GM12892 (cell line): ENCODE measurements at regions not wholly inside any gene's neighbourhood (a gene's known extent, or its start where the extent isn't known, plus 50 kb on each side); places are given as distances from the start of the nearest gene placed in this dataset.

Experiments used
- POLR2A ChIP-seq: IDR thresholded peaks from 2 replicates; pipeline ENCODE4 v1.6.1; 2011; ENCODE audit warnings: low read depth, low read length, control low read depth
- POLR2AphosphoS5 ChIP-seq: IDR thresholded peaks from 2 replicates; pipeline ENCODE4 v1.6.1; 2011; ENCODE audit warnings: low read depth, low read length, control low read depth

DNA sequence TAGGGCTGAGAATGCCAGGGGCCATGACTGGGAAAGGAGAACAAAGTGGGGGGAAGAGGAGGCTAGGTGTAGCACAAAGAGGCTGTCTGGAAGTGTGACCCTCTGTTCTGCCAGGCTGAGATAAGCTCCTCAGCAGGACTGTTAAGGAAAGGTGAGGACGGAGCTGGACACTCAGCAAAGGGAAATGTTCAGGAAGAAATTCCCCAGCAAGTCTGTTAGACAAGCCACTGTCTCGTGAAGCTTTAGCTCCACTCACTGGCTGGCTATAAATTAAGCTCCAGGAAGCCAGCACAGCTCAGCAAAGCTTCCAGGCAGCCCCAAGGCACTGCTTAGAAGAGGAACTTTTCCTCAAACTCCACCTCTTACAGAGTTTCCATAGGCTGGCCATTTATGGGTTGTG, 181.2 kb upstream of the API5 start:
- TF ChIP-seq POLR2A (no peak), POLR2AphosphoS5 (no peak)
